GM12864 (cell line): ENCODE measurements at regions not wholly inside any gene's neighbourhood (a gene's known extent, or its start where the extent isn't known, plus 50 kb on each side); places are given as distances from the start of the nearest gene placed in this dataset.

Experiments used
- DNase-seq: peaks from one replicate; pipeline ENCODE4 v3.0.0-alpha.2; 2011; ENCODE audit warnings: low read depth
- H3K4me3 ChIP-seq: 2 replicates; pipeline ENCODE4 v1.5.1; 2011; ENCODE audit warnings: mild to moderate bottlenecking, low read depth, low read length, control low read depth
- TF ChIP-seq, protein P1 (sequence below): IDR thresholded peaks from 2 replicates; pipeline ENCODE4 v1.5.1; 2011; ENCODE audit warnings: low read depth, mild to moderate bottlenecking, moderate library complexity, low read length, control low read depth, inconsistent platforms; ENCODE audit errors: missing control alignments

DNA sequence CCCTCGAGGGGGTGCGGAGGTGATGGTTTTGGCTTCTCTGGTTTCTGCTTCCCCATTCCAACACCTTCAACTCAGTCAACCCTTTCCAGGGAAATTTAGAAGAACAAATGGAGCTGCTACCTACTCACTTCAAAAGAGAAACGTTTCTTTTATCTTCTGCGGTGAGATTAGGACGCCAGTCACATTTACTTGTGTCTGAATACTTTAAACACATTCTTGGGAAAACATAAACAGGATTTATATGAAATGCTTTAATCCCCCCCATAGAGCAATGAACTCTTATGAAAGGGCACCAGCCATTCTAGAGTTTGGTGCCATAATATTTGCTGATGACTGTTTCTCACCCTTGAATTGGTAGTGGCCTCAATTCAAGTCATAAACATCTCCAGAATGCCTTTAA is 253.2 kb upstream of the APCDD1 start:
- TF ChIP-seq, protein P1, sequence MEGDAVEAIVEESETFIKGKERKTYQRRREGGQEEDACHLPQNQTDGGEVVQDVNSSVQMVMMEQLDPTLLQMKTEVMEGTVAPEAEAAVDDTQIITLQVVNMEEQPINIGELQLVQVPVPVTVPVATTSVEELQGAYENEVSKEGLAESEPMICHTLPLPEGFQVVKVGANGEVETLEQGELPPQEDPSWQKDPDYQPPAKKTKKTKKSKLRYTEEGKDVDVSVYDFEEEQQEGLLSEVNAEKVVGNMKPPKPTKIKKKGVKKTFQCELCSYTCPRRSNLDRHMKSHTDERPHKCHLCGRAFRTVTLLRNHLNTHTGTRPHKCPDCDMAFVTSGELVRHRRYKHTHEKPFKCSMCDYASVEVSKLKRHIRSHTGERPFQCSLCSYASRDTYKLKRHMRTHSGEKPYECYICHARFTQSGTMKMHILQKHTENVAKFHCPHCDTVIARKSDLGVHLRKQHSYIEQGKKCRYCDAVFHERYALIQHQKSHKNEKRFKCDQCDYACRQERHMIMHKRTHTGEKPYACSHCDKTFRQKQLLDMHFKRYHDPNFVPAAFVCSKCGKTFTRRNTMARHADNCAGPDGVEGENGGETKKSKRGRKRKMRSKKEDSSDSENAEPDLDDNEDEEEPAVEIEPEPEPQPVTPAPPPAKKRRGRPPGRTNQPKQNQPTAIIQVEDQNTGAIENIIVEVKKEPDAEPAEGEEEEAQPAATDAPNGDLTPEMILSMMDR, result no peak
- H3K4me3 ChIP-seq, result no peak overlapping the region
- DNase-seq, result no peak

GRCh38 chr18:10201659-10202058 is 252.8 kb upstream of the APCDD1 start:
- no peak for DNase-seq
- no peak overlapping the region for H3K4me3 ChIP-seq
- TF ChIP-seq, protein P1, result no peak

GRCh38 chr18:10202845-10203321 is 251.6 kb upstream of the APCDD1 start:
- TF ChIP-seq, protein P1, result no peak
- H3K4me3 ChIP-seq, result no peak overlapping the region
- DNase-seq, result no peak

- no peak for DNase-seq
- TF ChIP-seq, protein P1, result no peak
- no peak overlapping the region for H3K4me3 ChIP-seq
Measured at GRCh38 chr18:10205151-10205550, 249.3 kb upstream of the APCDD1 start.

GRCh38 chr18:10207682-10208345 is 246.6 kb upstream of the APCDD1 start:
- TF ChIP-seq, protein P1, result no peak
- H3K4me3 ChIP-seq, result no peak overlapping the region
- no peak for DNase-seq

DNA sequence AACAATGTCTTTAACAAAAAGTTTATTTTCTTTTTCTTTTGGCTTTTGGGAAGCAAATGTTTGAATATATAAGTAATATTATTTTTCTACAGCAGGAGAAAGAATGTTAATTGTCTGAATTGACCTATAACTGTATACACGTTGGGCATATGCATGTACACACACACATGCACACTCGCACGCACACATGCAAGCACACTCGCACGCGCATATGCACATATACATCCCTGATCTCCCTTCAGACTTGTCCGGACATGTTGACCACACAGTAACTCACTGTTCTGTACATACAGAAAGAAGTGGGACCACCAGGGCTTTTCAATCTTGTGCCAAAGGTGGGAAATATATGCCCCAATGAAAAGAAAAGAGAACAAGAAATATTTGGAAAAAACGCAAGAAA is 245.1 kb upstream of the APCDD1 start:
- H3K4me3 ChIP-seq, result no peak overlapping the region
- DNase-seq, result no peak
- TF ChIP-seq, protein P1, result no peak

- TF ChIP-seq, protein P1, result no peak
- H3K4me3 ChIP-seq, result no peak overlapping the region
- no peak for DNase-seq
Measured at GRCh38 chr18:10210057-10210633, 244.3 kb upstream of the APCDD1 start.
